Loucy (cell line): ENCODE measurements at regions not wholly inside any gene's neighbourhood (a gene's known extent, or its start where the extent isn't known, plus 50 kb on each side); places are given as distances from the start of the nearest gene placed in this dataset.

ENCODE experiments used
- EZH2phosphoT487 ChIP-seq: fragments of 200-600 bp; IDR thresholded peaks from 2 replicates; pipeline ENCODE4 v1.6.1; 2018; ENCODE audit warnings: antibody characterized with exemption, mild to moderate bottlenecking, moderate library complexity, borderline replicate concordance
- TF ChIP-seq, protein P1 (sequence below): fragments of 200-600 bp; sonication (generic); conservative IDR thresholded peaks from 2 replicates; pipeline ENCODE4 v1.5.1; 2014; ENCODE audit warnings: mild to moderate bottlenecking, antibody characterized with exemption, low read length

DNA sequence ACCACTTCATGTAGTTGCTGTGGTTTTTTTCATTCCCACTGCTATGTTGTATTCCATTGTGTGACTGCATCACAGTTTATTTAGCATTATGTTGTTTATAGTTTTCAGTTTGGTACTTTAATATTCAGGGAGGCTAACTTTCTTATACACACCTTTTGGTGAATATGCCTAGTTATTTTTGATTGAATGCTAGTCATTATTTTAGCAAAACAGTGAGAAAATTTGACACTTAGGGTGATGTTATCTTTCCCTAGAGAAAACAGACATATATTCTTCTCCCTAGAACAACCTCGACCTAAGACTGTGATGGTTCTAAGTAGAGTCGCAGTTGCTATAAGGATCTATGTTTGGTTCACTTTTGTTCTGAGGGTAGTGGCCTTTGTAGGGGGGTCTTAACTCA, 120.8 kb upstream of the B3GAT2 start:
- TF ChIP-seq, protein P1, sequence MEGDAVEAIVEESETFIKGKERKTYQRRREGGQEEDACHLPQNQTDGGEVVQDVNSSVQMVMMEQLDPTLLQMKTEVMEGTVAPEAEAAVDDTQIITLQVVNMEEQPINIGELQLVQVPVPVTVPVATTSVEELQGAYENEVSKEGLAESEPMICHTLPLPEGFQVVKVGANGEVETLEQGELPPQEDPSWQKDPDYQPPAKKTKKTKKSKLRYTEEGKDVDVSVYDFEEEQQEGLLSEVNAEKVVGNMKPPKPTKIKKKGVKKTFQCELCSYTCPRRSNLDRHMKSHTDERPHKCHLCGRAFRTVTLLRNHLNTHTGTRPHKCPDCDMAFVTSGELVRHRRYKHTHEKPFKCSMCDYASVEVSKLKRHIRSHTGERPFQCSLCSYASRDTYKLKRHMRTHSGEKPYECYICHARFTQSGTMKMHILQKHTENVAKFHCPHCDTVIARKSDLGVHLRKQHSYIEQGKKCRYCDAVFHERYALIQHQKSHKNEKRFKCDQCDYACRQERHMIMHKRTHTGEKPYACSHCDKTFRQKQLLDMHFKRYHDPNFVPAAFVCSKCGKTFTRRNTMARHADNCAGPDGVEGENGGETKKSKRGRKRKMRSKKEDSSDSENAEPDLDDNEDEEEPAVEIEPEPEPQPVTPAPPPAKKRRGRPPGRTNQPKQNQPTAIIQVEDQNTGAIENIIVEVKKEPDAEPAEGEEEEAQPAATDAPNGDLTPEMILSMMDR: no peak
- TF ChIP-seq EZH2phosphoT487: no peak
